SK-N-SH (cell line): ENCODE measurements at regions not wholly inside any gene's neighbourhood (a gene's known extent, or its start where the extent isn't known, plus 50 kb on each side); places are given as distances from the start of the nearest gene placed in this dataset.

Experiments
- CTCF ChIA-PET: fragments of 300-600, 350-600 bp; formaldehyde crosslinking; extraction: SDS; loops from one replicate; lab custom pipeline; 2021; lab: Yijun Ruan, JAX
- POLR2A ChIA-PET: fragments of 350-600 bp; sonication (Branson Sonifier 250); formaldehyde crosslinking; extraction: SDS; loops from one replicate; lab custom pipeline; 2020; ENCODE audit warnings: antibody characterized with exemption, inconsistent platforms; lab: Yijun Ruan, JAX
- DNase-seq: peaks from one replicate; pipeline ENCODE4 v3.0.0; 2012
- H2AFZ ChIP-seq: fragments of 200-600 bp; sonication (generic); 2 replicates; pipeline ENCODE4 v1.8.1; 2016; ENCODE audit warnings: antibody characterized with exemption, mild to moderate bottlenecking, low read depth
- H3F3A ChIP-seq: fragments of 200-600 bp; sonication (generic); replicated peaks from 2 replicates; pipeline ENCODE3; 2016; ENCODE audit warnings: antibody characterized with exemption, mild to moderate bottlenecking; ENCODE audit not compliant: insufficient read depth
- H3K27ac ChIP-seq, 2 experiments: fragments of 200-500 bp in 1 of 2; fragments of 200-600 bp in 1 of 2; sonication (Bioruptor generic) in 1 of 2; sonication (generic), shearing (Covaris generic) in 1 of 2; 2 replicates each; pipeline versions ENCODE4 v1.5.1 to v1.6.1; 2014 to 2016; ENCODE audit warnings: low read depth in 2 of 2, inconsistent platforms in 1 of 2, low read length in 1 of 2, mild to moderate bottlenecking in 1 of 2, mixed read lengths in 1 of 2
- H3K27me3 ChIP-seq: fragments of 200-600 bp; sonication (generic), shearing (Covaris generic); 2 replicates; pipeline ENCODE4 v1.6.1; 2016; ENCODE audit warnings: mixed run types; ENCODE audit not compliant: insufficient read depth
- H3K36me3 ChIP-seq, 2 experiments: fragments of 200-500 bp in 1 of 2; fragments of 200-600 bp in 1 of 2; sonication (Bioruptor generic) in 1 of 2; sonication (generic) in 1 of 2; replicated peaks in 1 of 2; 2 replicates each; pipeline versions ENCODE3 to v1.5.1; 2014 to 2016; ENCODE audit warnings: low read length in 1 of 2, mild to moderate bottlenecking in 1 of 2; ENCODE audit not compliant: insufficient read depth in 2 of 2, control insufficient read depth in 1 of 2
- H3K4me1 ChIP-seq, 2 experiments: fragments of 200-500 bp in 1 of 2; fragments of 200-600 bp in 1 of 2; sonication (Bioruptor generic) in 1 of 2; sonication (generic), shearing (Covaris generic) in 1 of 2; 2 replicates each; pipeline versions ENCODE4 v1.5.1 to v1.6.1; 2014 to 2016; ENCODE audit warnings: low read depth in 1 of 2, low read length in 1 of 2, mixed run types in 1 of 2; ENCODE audit not compliant: insufficient read depth in 2 of 2, control insufficient read depth in 1 of 2
- H3K4me2 ChIP-seq: fragments of 200-600 bp; sonication (generic), shearing (Covaris generic); 2 replicates; pipeline ENCODE4 v1.6.1; 2017; ENCODE audit warnings: mixed run types
- H3K4me3 ChIP-seq, 2 experiments: fragments of 200-500 bp in 1 of 2; fragments of 200-600 bp in 1 of 2; sonication (Bioruptor generic) in 1 of 2; sonication (generic), shearing (Covaris generic) in 1 of 2; 2 replicates each; pipeline versions ENCODE4 v1.5.1 to v1.8.1; 2014 to 2016; ENCODE audit warnings: low read depth in 2 of 2, inconsistent platforms in 1 of 2, low read length in 1 of 2, mild to moderate bottlenecking in 1 of 2, mixed read lengths in 1 of 2, moderate library complexity in 1 of 2
- H3K79me2 ChIP-seq: fragments of 200-600 bp; sonication (generic); 2 replicates; pipeline ENCODE4 v1.8.1; 2017; ENCODE audit warnings: mild to moderate bottlenecking; ENCODE audit not compliant: insufficient read depth
- H3K9ac ChIP-seq: fragments of 200-600 bp; sonication (generic); 2 replicates; pipeline ENCODE4 v1.6.1; 2017; ENCODE audit warnings: mixed run types
- H3K9me2 ChIP-seq: fragments of 200-600 bp; sonication (generic); 2 replicates; pipeline ENCODE4 v1.6.1; 2017; ENCODE audit warnings: mixed run types
- H3K9me3 ChIP-seq: fragments of 200-600 bp; sonication (generic); 2 replicates; pipeline ENCODE4 v1.6.1; 2017; ENCODE audit warnings: mixed run types, mild to moderate bottlenecking, moderate library complexity
- H4K20me1 ChIP-seq: fragments of 200-600 bp; sonication (generic); 2 replicates; pipeline ENCODE4 v1.6.1; 2017; ENCODE audit warnings: mild to moderate bottlenecking, mixed run types; ENCODE audit not compliant: insufficient read depth
- CHD2 ChIP-seq: fragments of 150-350 bp; IDR thresholded peaks from 2 replicates; pipeline ENCODE4 v1.6.1; 2018; ENCODE audit warnings: low read length; ENCODE audit not compliant: partially characterized antibody
- EP300 ChIP-seq, 2 experiments: IDR thresholded peaks; 2 replicates each; pipeline versions ENCODE4 v1.4.0 to v1.6.1; 2012; ENCODE audit warnings: borderline replicate concordance in 1 of 2, low read depth in 1 of 2, low read length in 1 of 2
- EZH2phosphoT487 ChIP-seq: fragments of 200-600 bp; sonication (generic); IDR thresholded peaks from 2 replicates; pipeline ENCODE4 v1.6.1; 2017; ENCODE audit warnings: low read depth, mixed run types, mild to moderate bottlenecking, antibody characterized with exemption, moderate library complexity, borderline replicate concordance
- FOXJ3 ChIP-seq: sonication (generic); formaldehyde crosslinking; IDR thresholded peaks from 2 replicates; pipeline ENCODE4 v1.5.1; 2020; ENCODE audit warnings: mild to moderate bottlenecking, missing genetic modification reagents
- FOXM1 ChIP-seq: IDR thresholded peaks from 2 replicates; pipeline ENCODE4 v1.4.0; 2012; ENCODE audit warnings: low read depth, mild to moderate bottlenecking
- GATA2 ChIP-seq: sonication (generic); formaldehyde crosslinking; IDR thresholded peaks from 2 replicates; pipeline ENCODE4 v1.5.0; 2020; ENCODE audit warnings: mild to moderate bottlenecking, missing genetic modification reagents
- JUND ChIP-seq: IDR thresholded peaks from 2 replicates; pipeline ENCODE4 v1.4.0; 2012
- NFIC ChIP-seq: IDR thresholded peaks from 2 replicates; pipeline ENCODE4 v1.4.0; 2012; ENCODE audit warnings: borderline replicate concordance
- NRF1 ChIP-seq: IDR thresholded peaks from 2 replicates; pipeline ENCODE4 v1.6.1; 2012; ENCODE audit warnings: low read depth, mild to moderate bottlenecking, low read length
- POLR2AphosphoS5 ChIP-seq: IDR thresholded peaks from 2 replicates; pipeline ENCODE4 v1.6.1; 2012; ENCODE audit warnings: low read depth, low read length
- SIN3A ChIP-seq: IDR thresholded peaks from 2 replicates; pipeline ENCODE4 v1.6.1; 2012; ENCODE audit warnings: low read depth, mild to moderate bottlenecking, low read length, moderate library complexity, borderline replicate concordance
- TEAD4 ChIP-seq: IDR thresholded peaks from 2 replicates; pipeline ENCODE4 v1.4.0; 2012; ENCODE audit warnings: mild to moderate bottlenecking, borderline replicate concordance; ENCODE audit not compliant: insufficient read depth
- YY1 ChIP-seq: IDR thresholded peaks from 2 replicates; pipeline ENCODE4 v1.4.0; 2012; ENCODE audit warnings: low read depth, mild to moderate bottlenecking
- WGBS: methylation state at CpG from one replicate; pipeline ENCODE4 v1.1.6; 2017; ENCODE audit warnings: low lambda C conversion rate; 5-methylcytosine and 5-hydroxymethylcytosine counted together
- TF ChIP-seq, protein P1 (sequence below): fragments of 150-350 bp; IDR thresholded peaks from 2 replicates; pipeline ENCODE4 v1.6.1; 2017; ENCODE audit warnings: antibody characterized with exemption, low read length, low read depth, borderline replicate concordance
- TF ChIP-seq, protein P2 (sequence below): IDR thresholded peaks from 2 replicates; pipeline ENCODE4 v1.4.0; 2012; ENCODE audit warnings: low read depth, borderline replicate concordance
- TF ChIP-seq, protein P3 (sequence below): fragments of 150-350 bp; IDR thresholded peaks from 2 replicates; pipeline ENCODE4 v1.6.1; 2016; ENCODE audit warnings: mild to moderate bottlenecking, low read depth, low read length
- TF ChIP-seq, protein P4 (sequence below): IDR thresholded peaks from 2 replicates; pipeline ENCODE4 v1.6.1; 2012; ENCODE audit warnings: mild to moderate bottlenecking, low read depth, low read length, moderate library complexity

DNA sequence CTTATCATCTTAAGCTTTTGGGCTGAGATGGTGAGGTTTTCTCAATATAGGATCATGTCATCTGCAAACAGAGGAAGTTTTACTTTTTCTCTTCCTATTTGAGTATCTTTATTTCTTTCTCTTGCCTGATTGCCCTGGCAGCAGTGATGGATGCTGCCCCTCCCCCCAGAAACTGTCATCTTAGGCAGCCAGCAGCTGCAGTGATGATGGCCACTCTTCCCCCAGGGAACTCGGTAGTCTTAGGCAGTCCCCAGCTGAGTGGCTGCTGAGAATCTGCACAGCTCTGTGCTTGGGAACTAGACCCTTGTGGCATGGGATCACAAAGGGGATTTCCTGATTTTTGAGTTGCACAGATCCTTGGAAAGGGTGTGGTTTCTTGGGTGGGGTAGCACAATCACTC lies 791.1 kb upstream of the ALCAM start:
- H3K27ac ChIP-seq, result no peak overlapping the region
- H3K9ac ChIP-seq, result no peak overlapping the region
- ChIA-PET CTCF (no interaction called here), POLR2A (no interaction called here)
- no peaks in the 10 kb centered on the region for H3K79me2 ChIP-seq
- H3F3A ChIP-seq, result peaks cover 3% of the 10 kb centered on the region
- TF ChIP-seq, protein P1, sequence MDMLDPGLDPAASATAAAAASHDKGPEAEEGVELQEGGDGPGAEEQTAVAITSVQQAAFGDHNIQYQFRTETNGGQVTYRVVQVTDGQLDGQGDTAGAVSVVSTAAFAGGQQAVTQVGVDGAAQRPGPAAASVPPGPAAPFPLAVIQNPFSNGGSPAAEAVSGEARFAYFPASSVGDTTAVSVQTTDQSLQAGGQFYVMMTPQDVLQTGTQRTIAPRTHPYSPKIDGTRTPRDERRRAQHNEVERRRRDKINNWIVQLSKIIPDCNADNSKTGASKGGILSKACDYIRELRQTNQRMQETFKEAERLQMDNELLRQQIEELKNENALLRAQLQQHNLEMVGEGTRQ, result no peak
- TF ChIP-seq FOXM1 (no peak), NFIC (no peak), GATA2 (no peak), POLR2AphosphoS5 (no peak), EZH2phosphoT487 (no peak), TEAD4 (no peak), NRF1 (no peak), SIN3A (no peak)
- TF ChIP-seq, protein P2, sequence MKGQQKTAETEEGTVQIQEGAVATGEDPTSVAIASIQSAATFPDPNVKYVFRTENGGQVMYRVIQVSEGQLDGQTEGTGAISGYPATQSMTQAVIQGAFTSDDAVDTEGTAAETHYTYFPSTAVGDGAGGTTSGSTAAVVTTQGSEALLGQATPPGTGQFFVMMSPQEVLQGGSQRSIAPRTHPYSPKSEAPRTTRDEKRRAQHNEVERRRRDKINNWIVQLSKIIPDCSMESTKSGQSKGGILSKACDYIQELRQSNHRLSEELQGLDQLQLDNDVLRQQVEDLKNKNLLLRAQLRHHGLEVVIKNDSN, result no peak
- no peaks in the 10 kb centered on the region for H3K9me2 ChIP-seq
- no peaks in the 10 kb centered on the region for H3K27me3 ChIP-seq
- DNase-seq, result no peak
- no peak overlapping the region for H3K4me3 ChIP-seq
- no peak overlapping the region for H3K4me2 ChIP-seq
- H2AFZ ChIP-seq, result no peak overlapping the region
- H3K36me3 ChIP-seq, result peaks cover 0 to 4% of the 10 kb centered on the region in 2 experiments
- H3K4me1 ChIP-seq, result no peaks in the 10 kb centered on the region
- H4K20me1 ChIP-seq, result no peaks in the 10 kb centered on the region
- WGBS, result 25% methylated on average over 1 of the region's 1 CpG
- H3K9me3 ChIP-seq, result peaks cover 4% of the 10 kb centered on the region; the same call in 1 of the 2 replicates

DNA sequence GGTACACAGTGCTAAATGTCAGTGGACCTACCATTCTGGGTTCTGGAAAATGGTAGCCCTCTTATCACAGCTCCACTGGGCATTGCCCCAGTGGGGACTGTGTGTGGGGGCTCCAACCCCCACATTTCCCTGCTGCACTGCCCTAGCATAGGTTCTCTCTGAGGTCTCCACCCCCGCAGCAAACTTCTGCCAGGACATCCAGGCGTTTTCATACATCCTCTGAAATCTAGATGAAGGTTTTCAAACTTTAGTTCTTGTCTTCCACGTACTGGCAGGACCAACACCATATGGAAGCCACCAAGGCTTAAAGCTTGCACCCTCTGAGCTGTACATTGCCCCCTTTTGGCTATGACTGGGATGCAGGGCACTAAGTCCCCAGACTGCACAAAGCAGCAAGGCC lies 788.2 kb upstream of the ALCAM start:
- Histone ChIP-seq H3K4me3 (no peak overlapping the region), H3K79me2 (no peaks in the 10 kb centered on the region), H3K9me2 (no peaks in the 10 kb centered on the region), H3K4me2 (no peak overlapping the region), H3K9ac (no peak overlapping the region), H3K27me3 (no peaks in the 10 kb centered on the region), H3K27ac (no peak overlapping the region), H4K20me1 (no peaks in the 10 kb centered on the region), H3F3A (no peaks in the 10 kb centered on the region), H2AFZ (no peak overlapping the region), H3K4me1 (no peaks in the 10 kb centered on the region), H3K9me3 (peaks cover 4% of the 10 kb centered on the region; the same call in 1 of the 2 replicates), H3K36me3 (peaks cover 0 to 4% of the 10 kb centered on the region in 2 experiments)
- ChIA-PET POLR2A (no interaction called here), CTCF (no interaction called here)
- TF ChIP-seq NRF1 (no peak), JUND (no peak), FOXM1 (no peak), GATA2 (no peak), EP300 (IDR thresholded peaks at IDR 0.05; ENCODE audit: borderline replicate concordance in 1 of 2, low read depth in 1 of 2, low read length in 1 of 2) (no peak), FOXJ3 (no peak), YY1 (no peak), CHD2 (no peak)
- TF ChIP-seq, protein P3, sequence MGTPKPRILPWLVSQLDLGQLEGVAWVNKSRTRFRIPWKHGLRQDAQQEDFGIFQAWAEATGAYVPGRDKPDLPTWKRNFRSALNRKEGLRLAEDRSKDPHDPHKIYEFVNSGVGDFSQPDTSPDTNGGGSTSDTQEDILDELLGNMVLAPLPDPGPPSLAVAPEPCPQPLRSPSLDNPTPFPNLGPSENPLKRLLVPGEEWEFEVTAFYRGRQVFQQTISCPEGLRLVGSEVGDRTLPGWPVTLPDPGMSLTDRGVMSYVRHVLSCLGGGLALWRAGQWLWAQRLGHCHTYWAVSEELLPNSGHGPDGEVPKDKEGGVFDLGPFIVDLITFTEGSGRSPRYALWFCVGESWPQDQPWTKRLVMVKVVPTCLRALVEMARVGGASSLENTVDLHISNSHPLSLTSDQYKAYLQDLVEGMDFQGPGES, result no peak
- TF ChIP-seq, protein P4, sequence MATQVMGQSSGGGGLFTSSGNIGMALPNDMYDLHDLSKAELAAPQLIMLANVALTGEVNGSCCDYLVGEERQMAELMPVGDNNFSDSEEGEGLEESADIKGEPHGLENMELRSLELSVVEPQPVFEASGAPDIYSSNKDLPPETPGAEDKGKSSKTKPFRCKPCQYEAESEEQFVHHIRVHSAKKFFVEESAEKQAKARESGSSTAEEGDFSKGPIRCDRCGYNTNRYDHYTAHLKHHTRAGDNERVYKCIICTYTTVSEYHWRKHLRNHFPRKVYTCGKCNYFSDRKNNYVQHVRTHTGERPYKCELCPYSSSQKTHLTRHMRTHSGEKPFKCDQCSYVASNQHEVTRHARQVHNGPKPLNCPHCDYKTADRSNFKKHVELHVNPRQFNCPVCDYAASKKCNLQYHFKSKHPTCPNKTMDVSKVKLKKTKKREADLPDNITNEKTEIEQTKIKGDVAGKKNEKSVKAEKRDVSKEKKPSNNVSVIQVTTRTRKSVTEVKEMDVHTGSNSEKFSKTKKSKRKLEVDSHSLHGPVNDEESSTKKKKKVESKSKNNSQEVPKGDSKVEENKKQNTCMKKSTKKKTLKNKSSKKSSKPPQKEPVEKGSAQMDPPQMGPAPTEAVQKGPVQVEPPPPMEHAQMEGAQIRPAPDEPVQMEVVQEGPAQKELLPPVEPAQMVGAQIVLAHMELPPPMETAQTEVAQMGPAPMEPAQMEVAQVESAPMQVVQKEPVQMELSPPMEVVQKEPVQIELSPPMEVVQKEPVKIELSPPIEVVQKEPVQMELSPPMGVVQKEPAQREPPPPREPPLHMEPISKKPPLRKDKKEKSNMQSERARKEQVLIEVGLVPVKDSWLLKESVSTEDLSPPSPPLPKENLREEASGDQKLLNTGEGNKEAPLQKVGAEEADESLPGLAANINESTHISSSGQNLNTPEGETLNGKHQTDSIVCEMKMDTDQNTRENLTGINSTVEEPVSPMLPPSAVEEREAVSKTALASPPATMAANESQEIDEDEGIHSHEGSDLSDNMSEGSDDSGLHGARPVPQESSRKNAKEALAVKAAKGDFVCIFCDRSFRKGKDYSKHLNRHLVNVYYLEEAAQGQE, result no peak
- DNase-seq, result no peak
- WGBS, result 30% methylated on average over 3 of the region's 3 CpGs
